ENCODE measurements at regions not wholly inside any gene's neighbourhood (a gene's known extent, or its start where the extent isn't known, plus 50 kb on each side); places are given as distances from the start of the nearest gene placed in this dataset.
"Not testable (repeated sequence)": the region's sequence is repeated elsewhere in the genome, so short reads cannot be mapped to it uniquely, and the experiment has no call there.

GRCh38 chr3:16707260-16707659 lies 102.0 kb upstream of the DAZL start:
- DNase-seq (ENCODE audit: low read depth in 2 of 3, low spot score in 2 of 3), result no peak

GRCh38 chr3:16708285-16708684 lies 103.1 kb upstream of the DAZL start:
- no peak for DNase-seq (ENCODE audit: low read depth in 2 of 3, low spot score in 2 of 3)

GRCh38 chr3:16711691-16712090 lies 106.5 kb upstream of the DAZL start:
- DNase-seq (ENCODE audit: low read depth in 2 of 3, low spot score in 2 of 3), result not testable (repeated sequence)

- DNase-seq (ENCODE audit: low read depth in 2 of 3, low spot score in 2 of 3), result no peak
Measured at GRCh38 chr3:16715281-16715680, 110.1 kb upstream of the DAZL start.

- DNase-seq (ENCODE audit: low read depth in 2 of 3, low spot score in 2 of 3), result no peak
Measured at GRCh38 chr3:16719426-16719825, 114.2 kb upstream of the DAZL start.

GRCh38 chr3:16720367-16720940 lies 115.2 kb upstream of the DAZL start:
- no peak for DNase-seq (ENCODE audit: low read depth in 2 of 3, low spot score in 2 of 3)

- DNase-seq (ENCODE audit: low read depth in 2 of 3, low spot score in 2 of 3), result no peak
Measured at GRCh38 chr3:16721494-16721893, 116.3 kb upstream of the DAZL start.

GRCh38 chr3:16723978-16724377 lies 118.8 kb upstream of the DAZL start:
- no peak for DNase-seq (ENCODE audit: low read depth in 2 of 3, low spot score in 2 of 3)

GRCh38 chr3:16724487-16724886 lies 119.3 kb upstream of the DAZL start:
- DNase-seq (ENCODE audit: low read depth in 2 of 3, low spot score in 2 of 3), result no peak

- no peak for DNase-seq (ENCODE audit: low read depth in 2 of 3, low spot score in 2 of 3)
Measured at GRCh38 chr3:16725972-16726371, 120.7 kb upstream of the DAZL start.

GRCh38 chr3:16728770-16729745 lies 123.8 kb upstream of the DAZL start:
- DNase-seq (ENCODE audit: low read depth in 2 of 3, low spot score in 2 of 3), result no peak

GRCh38 chr3:16738451-16738850 lies 133.2 kb upstream of the DAZL start:
- DNase-seq (ENCODE audit: low read depth in 2 of 3, low spot score in 2 of 3), result no peak

- DNase-seq (ENCODE audit: low read depth in 2 of 3, low spot score in 2 of 3), result no peak
Measured at GRCh38 chr3:16739541-16740105, 134.4 kb upstream of the DAZL start.

- DNase-seq (ENCODE audit: low read depth in 2 of 3, low spot score in 2 of 3), result no peak
Measured at GRCh38 chr3:16740515-16740914, 135.3 kb upstream of the DAZL start.

GRCh38 chr3:16741103-16741758 lies 136.0 kb upstream of the DAZL start:
- DNase-seq (ENCODE audit: low read depth in 2 of 3, low spot score in 2 of 3), result no peak

- no peak for DNase-seq (ENCODE audit: low read depth in 2 of 3, low spot score in 2 of 3)
Measured at GRCh38 chr3:16741890-16742289, 136.7 kb upstream of the DAZL start.

- DNase-seq (ENCODE audit: low read depth in 2 of 3, low spot score in 2 of 3), result no peak
Measured at GRCh38 chr3:16743276-16743675, 138.1 kb upstream of the DAZL start.

- no peak for DNase-seq (ENCODE audit: low read depth in 2 of 3, low spot score in 2 of 3)
Measured at GRCh38 chr3:16759227-16759903, 125.4 kb upstream of the PLCL2 start.

GRCh38 chr3:16761571-16761970 lies 123.2 kb upstream of the PLCL2 start:
- DNase-seq (ENCODE audit: low read depth in 2 of 3, low spot score in 2 of 3), result no peak

GRCh38 chr3:16765661-16766060 lies 119.1 kb upstream of the PLCL2 start:
- no peak for DNase-seq (ENCODE audit: low read depth in 2 of 3, low spot score in 2 of 3)

- DNase-seq (ENCODE audit: low read depth in 2 of 3, low spot score in 2 of 3), result no peak
Measured at GRCh38 chr3:16767006-16767405, 117.7 kb upstream of the PLCL2 start.
